ENCODE measurements at regions not wholly inside any gene's neighbourhood (a gene's known extent, or its start where the extent isn't known, plus 50 kb on each side); places are given as distances from the start of the nearest gene placed in this dataset.

DNA sequence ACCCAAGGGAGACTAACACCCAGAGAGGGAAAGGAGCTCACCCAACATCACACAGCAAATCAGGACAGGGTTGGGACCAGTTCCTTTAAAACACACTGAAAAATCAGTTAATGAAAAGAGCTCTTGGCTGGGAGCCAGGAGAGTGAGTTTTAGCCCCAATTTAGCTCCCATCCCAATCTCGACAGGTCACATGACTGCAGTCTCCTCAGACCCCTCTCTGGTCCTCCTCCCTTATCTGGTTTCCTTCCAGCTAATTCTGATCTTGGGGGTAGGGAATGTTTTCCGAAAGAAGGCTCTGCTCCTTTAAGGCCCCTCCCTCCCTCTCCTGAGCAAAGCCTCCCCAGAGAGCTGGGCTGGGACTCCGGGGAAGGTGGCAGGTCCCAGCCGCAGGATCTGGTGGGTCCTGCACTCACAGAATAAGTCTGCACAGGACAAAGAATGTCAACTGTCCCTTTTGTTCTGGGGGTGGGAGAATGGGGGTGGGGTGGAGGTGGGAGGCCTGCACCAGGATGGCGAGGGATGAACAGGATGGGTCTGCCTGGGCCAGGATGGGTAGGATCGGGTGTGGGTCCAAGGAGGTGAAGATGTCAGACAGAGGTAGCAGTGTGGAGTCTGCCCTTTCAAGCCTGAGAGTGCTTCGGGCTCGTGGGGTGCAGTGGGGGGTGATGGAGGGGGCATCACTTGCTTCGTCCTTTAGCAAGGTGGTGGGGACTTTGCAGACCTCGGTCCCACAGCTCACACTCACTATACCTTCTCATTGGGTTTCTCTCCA lies 57.3 kb upstream of the SSBP3 start (continued):
- TF ChIP-seq ZNF560 (tag by site-specific recombination; IDR thresholded peaks at IDR 0.05; ENCODE audit: borderline replicate concordance) (no peak), ZNF335 (tag by site-specific recombination; conservative IDR thresholded peaks at IDR 0.05) (no peak), ZNF621 (tag by site-specific recombination; IDR thresholded peaks at IDR 0.05) (no peak), ZNF10 (tag by site-specific recombination; IDR thresholded peaks at IDR 0.05) (no peak)
- TF ChIP-seq, protein P1, sequence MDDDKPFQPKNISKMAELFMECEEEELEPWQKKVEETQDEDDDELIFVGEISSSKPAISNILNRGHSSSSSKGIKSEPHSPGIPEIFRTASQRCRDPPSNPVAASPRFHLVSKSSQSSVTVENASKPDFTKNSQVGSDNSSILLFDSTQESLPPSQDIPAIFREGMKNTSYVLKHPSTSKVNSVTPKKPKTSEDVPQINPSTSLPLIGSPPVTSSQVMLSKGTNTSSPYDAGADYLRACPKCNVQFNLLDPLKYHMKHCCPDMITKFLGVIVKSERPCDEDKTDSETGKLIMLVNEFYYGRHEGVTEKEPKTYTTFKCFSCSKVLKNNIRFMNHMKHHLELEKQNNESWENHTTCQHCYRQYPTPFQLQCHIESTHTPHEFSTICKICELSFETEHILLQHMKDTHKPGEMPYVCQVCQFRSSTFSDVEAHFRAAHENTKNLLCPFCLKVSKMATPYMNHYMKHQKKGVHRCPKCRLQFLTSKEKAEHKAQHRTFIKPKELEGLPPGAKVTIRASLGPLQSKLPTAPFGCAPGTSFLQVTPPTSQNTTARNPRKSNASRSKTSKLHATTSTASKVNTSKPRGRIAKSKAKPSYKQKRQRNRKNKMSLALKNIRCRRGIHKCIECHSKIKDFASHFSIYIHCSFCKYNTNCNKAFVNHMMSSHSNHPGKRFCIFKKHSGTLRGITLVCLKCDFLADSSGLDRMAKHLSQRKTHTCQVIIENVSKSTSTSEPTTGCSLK (tag by site-specific recombination; IDR thresholded peaks at IDR 0.05), result no peak

DNA sequence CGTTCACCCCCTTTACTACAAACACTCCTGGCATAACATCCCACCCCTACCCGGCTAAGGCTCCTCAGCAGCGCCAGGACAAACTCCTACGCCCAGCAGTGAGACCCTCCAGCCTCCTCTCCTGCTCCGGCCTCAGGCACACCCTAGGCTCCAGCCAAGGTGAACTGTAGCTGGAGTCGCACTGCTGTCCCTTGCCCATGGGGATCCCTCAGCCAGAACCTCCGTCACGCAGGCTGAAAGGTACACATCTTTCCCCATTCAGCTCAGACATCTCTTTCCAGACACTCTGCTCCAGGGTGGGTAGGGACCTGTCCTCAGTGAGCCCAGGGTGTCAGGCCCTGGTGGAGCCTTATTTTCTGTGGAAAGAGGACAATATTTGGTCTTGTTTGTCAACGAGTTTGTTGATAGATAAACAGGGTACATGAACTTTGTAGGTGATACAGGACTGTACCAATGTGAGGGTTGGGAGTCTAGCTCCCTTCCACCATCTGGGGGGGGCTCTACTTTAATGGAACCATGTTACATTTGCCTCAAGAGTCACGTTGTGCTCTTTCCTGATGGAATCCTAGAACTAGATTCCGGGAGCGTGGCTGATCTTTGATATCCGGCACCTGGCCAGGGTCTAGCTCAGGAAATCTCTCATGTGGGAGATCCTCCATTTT lies 56.5 kb upstream of the SSBP3 start:
- CTCF ChIA-PET, result no interaction called here
- H3K4me3 ChIP-seq (ENCODE audit: low read depth, low read length), result no peak overlapping the region
- H3K27ac ChIP-seq (ENCODE audit: extremely low read depth, low read depth, low read length), result no peak overlapping the region
- TF ChIP-seq ZNF777 (tag by site-specific recombination; IDR thresholded peaks at IDR 0.05; ENCODE audit: borderline replicate concordance) (no peak), ZNF513 (tag by site-specific recombination; IDR thresholded peaks at IDR 0.05) (no peak), ZNF354C (tag by site-specific recombination; IDR thresholded peaks at IDR 0.05; ENCODE audit: borderline replicate concordance, low read depth) (no peak), KLF16 (tag by site-specific recombination; IDR thresholded peaks at IDR 0.05) (no peak), ZNF138 (tag by site-specific recombination; IDR thresholded peaks at IDR 0.05; ENCODE audit: borderline replicate concordance) (no peak), ZBTB1 (tag by site-specific recombination; IDR thresholded peaks at IDR 0.05) (no peak), ZNF404 (tag by site-specific recombination; IDR thresholded peaks at IDR 0.05) (no peak), ZNF600 (tag by site-specific recombination; IDR thresholded peaks at IDR 0.05) (peak; percentile 44; the same call in 1 of the 2 replicates), ZBTB20 (tag by site-specific recombination; IDR thresholded peaks at IDR 0.05) (no peak), TCF7L2 (IDR thresholded peaks at IDR 0.05; ENCODE audit: borderline replicate concordance, low read depth, low read length) (no peak), ZNF394 (tag by site-specific recombination; IDR thresholded peaks at IDR 0.05; ENCODE audit: borderline replicate concordance) (no peak), ZNF169 (tag by site-specific recombination; IDR thresholded peaks at IDR 0.05) (no peak), ZNF2 (tag by site-specific recombination; IDR thresholded peaks at IDR 0.05) (no peak)
- TF ChIP-seq, protein P2, sequence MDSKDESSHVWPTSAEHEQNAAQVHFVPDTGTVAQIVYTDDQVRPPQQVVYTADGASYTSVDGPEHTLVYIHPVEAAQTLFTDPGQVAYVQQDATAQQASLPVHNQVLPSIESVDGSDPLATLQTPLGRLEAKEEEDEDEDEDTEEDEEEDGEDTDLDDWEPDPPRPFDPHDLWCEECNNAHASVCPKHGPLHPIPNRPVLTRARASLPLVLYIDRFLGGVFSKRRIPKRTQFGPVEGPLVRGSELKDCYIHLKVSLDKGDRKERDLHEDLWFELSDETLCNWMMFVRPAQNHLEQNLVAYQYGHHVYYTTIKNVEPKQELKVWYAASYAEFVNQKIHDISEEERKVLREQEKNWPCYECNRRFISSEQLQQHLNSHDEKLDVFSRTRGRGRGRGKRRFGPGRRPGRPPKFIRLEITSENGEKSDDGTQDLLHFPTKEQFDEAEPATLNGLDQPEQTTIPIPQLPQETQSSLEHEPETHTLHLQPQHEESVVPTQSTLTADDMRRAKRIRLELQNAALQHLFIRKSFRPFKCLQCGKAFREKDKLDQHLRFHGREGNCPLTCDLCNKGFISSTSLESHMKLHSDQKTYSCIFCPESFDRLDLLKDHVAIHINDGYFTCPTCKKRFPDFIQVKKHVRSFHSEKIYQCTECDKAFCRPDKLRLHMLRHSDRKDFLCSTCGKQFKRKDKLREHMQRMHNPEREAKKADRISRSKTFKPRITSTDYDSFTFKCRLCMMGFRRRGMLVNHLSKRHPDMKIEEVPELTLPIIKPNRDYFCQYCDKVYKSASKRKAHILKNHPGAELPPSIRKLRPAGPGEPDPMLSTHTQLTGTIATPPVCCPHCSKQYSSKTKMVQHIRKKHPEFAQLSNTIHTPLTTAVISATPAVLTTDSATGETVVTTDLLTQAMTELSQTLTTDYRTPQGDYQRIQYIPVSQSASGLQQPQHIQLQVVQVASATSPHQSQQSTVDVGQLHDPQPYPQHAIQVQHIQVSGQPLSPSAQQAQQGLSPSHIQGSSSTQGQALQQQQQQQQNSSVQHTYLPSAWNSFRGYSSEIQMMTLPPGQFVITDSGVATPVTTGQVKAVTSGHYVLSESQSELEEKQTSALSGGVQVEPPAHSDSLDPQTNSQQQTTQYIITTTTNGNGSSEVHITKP (tag by site-specific recombination; IDR thresholded peaks at IDR 0.05), result peak; percentile 55
- TF ChIP-seq, protein P3, sequence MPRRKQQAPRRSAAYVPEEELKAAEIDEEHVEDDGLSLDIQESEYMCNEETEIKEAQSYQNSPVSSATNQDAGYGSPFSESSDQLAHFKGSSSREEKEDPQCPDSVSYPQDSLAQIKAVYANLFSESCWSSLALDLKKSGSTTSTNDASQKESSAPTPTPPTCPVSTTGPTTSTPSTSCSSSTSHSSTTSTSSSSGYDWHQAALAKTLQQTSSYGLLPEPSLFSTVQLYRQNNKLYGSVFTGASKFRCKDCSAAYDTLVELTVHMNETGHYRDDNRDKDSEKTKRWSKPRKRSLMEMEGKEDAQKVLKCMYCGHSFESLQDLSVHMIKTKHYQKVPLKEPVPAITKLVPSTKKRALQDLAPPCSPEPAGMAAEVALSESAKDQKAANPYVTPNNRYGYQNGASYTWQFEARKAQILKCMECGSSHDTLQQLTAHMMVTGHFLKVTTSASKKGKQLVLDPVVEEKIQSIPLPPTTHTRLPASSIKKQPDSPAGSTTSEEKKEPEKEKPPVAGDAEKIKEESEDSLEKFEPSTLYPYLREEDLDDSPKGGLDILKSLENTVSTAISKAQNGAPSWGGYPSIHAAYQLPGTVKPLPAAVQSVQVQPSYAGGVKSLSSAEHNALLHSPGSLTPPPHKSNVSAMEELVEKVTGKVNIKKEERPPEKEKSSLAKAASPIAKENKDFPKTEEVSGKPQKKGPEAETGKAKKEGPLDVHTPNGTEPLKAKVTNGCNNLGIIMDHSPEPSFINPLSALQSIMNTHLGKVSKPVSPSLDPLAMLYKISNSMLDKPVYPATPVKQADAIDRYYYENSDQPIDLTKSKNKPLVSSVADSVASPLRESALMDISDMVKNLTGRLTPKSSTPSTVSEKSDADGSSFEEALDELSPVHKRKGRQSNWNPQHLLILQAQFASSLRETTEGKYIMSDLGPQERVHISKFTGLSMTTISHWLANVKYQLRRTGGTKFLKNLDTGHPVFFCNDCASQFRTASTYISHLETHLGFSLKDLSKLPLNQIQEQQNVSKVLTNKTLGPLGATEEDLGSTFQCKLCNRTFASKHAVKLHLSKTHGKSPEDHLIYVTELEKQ (tag by site-specific recombination; IDR thresholded peaks at IDR 0.05; ENCODE audit: borderline replicate concordance), result no peak
- no peaks in the 10 kb centered on the region for H3K36me3 ChIP-seq (ENCODE audit: control insufficient read depth in 2 of 2, insufficient read depth in 1 of 2, low read length in 2 of 2)
- H3K9me3 ChIP-seq (ENCODE audit: control insufficient read depth, insufficient read depth, low read depth, low read length), result no peaks in the 10 kb centered on the region
- POLR2A ChIA-PET, result interaction anchor here (0.6 kb wide), 1 partner anchor 8 kb away, joined by 3 read pairs; no protein-coding TSS in a partner anchor
- peaks cover 7% of the 10 kb centered on the region for H3K4me1 ChIP-seq (ENCODE audit: control insufficient read depth, insufficient read depth, low read length)

Measured in HEK293 (cell line).